ENCODE measurements at regions not wholly inside any gene's neighbourhood (a gene's known extent, or its start where the extent isn't known, plus 50 kb on each side); places are given as distances from the start of the nearest gene placed in this dataset.

- H3K4me3 ChIP-seq (ENCODE audit: low read depth, low read length), result no peak overlapping the region
- DNase-seq (ENCODE audit: low read depth), result no peak
- TF ChIP-seq CTCF (conservative IDR thresholded peaks at IDR 0.05; ENCODE audit: low read depth, low read length), result no peak
These were observed 424.4 kb downstream of the NPHP4 start for GRCh38 chr1:5567839-5568238.

- no peak for DNase-seq (ENCODE audit: low read depth)
- H3K4me3 ChIP-seq (ENCODE audit: low read depth, low read length), result no peak overlapping the region
- no peak for TF ChIP-seq CTCF (conservative IDR thresholded peaks at IDR 0.05; ENCODE audit: low read depth, low read length)
These were observed 425.3 kb downstream of the NPHP4 start for GRCh38 chr1:5566924-5567323.

- no peak for DNase-seq (ENCODE audit: low read depth)
- no peak overlapping the region for H3K4me3 ChIP-seq (ENCODE audit: low read depth, low read length)
- TF ChIP-seq CTCF (conservative IDR thresholded peaks at IDR 0.05; ENCODE audit: low read depth, low read length), result no peak
These were observed 426.7 kb downstream of the NPHP4 start for GRCh38 chr1:5565281-5566125.

- no peak for TF ChIP-seq CTCF (conservative IDR thresholded peaks at IDR 0.05; ENCODE audit: low read depth, low read length)
- DNase-seq (ENCODE audit: low read depth), result no peak
- H3K4me3 ChIP-seq (ENCODE audit: low read depth, low read length), result no peak overlapping the region
These were observed 427.5 kb downstream of the NPHP4 start for GRCh38 chr1:5564578-5565257.

- H3K4me3 ChIP-seq (ENCODE audit: low read depth, low read length), result no peak overlapping the region
- no peak for TF ChIP-seq CTCF (conservative IDR thresholded peaks at IDR 0.05; ENCODE audit: low read depth, low read length)
- no peak for DNase-seq (ENCODE audit: low read depth)
These were observed 428.2 kb downstream of the NPHP4 start for GRCh38 chr1:5563861-5564577.

GRCh38 chr1:5562769-5563168, 429.5 kb downstream of the NPHP4 start:
- TF ChIP-seq CTCF (conservative IDR thresholded peaks at IDR 0.05; ENCODE audit: low read depth, low read length), result no peak
- no peak for DNase-seq (ENCODE audit: low read depth)
- H3K4me3 ChIP-seq (ENCODE audit: low read depth, low read length), result no peak overlapping the region
